ENCODE measurements at regions not wholly inside any gene's neighbourhood (a gene's known extent, or its start where the extent isn't known, plus 50 kb on each side); places are given as distances from the start of the nearest gene placed in this dataset.

DNA sequence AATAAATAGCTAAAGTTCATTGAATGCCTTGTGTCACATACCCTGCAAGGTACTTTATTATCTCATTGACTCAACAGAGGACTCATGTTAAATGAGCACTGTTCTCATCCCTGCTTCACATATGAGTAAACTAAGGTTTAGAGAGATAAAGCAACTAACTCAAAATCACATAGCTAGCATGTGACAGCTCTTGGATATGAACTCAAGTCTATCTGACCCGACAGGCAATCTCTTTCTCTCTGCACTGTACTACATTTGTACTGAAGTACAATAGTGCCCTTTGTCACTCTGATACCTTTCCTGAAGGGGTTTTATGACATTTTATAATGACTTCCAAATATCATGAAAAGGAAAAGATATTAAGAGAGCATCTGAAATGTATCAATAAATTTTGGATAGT is 297.5 kb upstream of the UBE2E3 start:
- TF ChIP-seq CTCF (IDR thresholded peaks at IDR 0.05 in 8 of 11, conservative IDR thresholded peaks at IDR 0.05 in 3 of 11) (no peak), POLR2A (IDR thresholded peaks at IDR 0.05) (no peak)

Data from spleen (tissue), 7 donors.